Effector memory CD8-positive, alpha-beta T cell (primary cell): ENCODE measurements at regions not wholly inside any gene's neighbourhood (a gene's known extent, or its start where the extent isn't known, plus 50 kb on each side); places are given as distances from the start of the nearest gene placed in this dataset.

ENCODE experiments used
- ATAC-seq: fragments of 150-1000 bp; cut with Tn5 transposase; replicated peaks from 2 replicates; pipeline ENCODE4 v1.10.0; 2021; ENCODE audit warnings: mild to moderate bottlenecking, moderate library complexity
- DNase-seq, 3 experiments: peaks; one replicate each; pipeline ENCODE4 v3.0.0; 2021
- H3K27ac Mint-ChIP-seq, 2 donors: one replicate each; pipeline ENCODE4 v1.8.0; 2022; ENCODE audit warnings: mild to moderate bottlenecking in 2 of 2, mixed read lengths in 2 of 2, moderate library complexity in 2 of 2
- H3K27me3 Mint-ChIP-seq, 2 donors: one replicate each; pipeline ENCODE4 v1.8.0; 2022; ENCODE audit warnings: mixed read lengths in 2 of 2
- H3K36me3 Mint-ChIP-seq: one replicate; pipeline ENCODE4 v1.8.0; 2022; ENCODE audit warnings: mild to moderate bottlenecking, moderate library complexity, mixed read lengths; ENCODE audit not compliant: insufficient read depth
- H3K4me1 Mint-ChIP-seq, 2 donors: one replicate each; pipeline ENCODE4 v1.8.0; 2022; ENCODE audit warnings: low read depth in 2 of 2, mixed read lengths in 2 of 2
- H3K4me3 Mint-ChIP-seq, 2 donors: one replicate each; pipeline ENCODE4 v1.8.0; 2022; ENCODE audit warnings: mild to moderate bottlenecking in 2 of 2, mixed read lengths in 2 of 2, moderate library complexity in 2 of 2
- H3K9me3 Mint-ChIP-seq, 2 donors: one replicate each; pipeline ENCODE4 v1.8.0; 2022; ENCODE audit warnings: mixed read lengths in 2 of 2

GRCh38 chr16:51440131-51440889 is 289.2 kb upstream of the SALL1 start:
- Mint-ChIP-seq H3K4me1 (peaks cover 0 to 4% of the 10 kb centered on the region in 2 donors), H3K36me3 (peaks cover 2% of the 10 kb centered on the region), H3K9me3 (peaks cover 3 to 7% of the 10 kb centered on the region in 2 donors), H3K4me3 (no peak overlapping the region), H3K27ac (no peak overlapping the region), H3K27me3 (peaks cover 0 to 17% of the 10 kb centered on the region in 2 donors)
- DNase-seq (no peak), ATAC-seq (no peak)

DNA sequence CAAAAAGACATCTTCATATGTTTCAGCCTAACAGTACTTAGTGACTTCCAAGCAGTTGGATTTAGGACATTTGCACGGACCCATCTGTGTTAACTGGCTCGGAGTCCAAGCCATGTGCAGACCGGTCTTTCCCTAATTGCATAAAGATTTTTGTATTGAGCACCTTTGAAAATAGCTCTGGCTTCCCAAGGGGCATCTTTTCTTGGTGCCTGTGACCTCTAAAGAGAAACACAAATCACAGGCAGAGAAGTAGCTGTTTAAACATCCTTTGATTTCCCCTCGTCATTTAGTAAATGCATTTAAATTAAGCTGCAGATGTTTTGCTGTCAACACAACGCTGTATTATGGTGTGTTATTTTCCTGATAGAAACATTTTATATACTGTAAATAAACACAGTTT is 288.2 kb upstream of the SALL1 start:
- ATAC-seq (no peak), DNase-seq (no peak)
- Mint-ChIP-seq H3K36me3 (peaks cover 2% of the 10 kb centered on the region), H3K27ac (no peak overlapping the region), H3K27me3 (peaks cover 0 to 17% of the 10 kb centered on the region in 2 donors), H3K4me1 (peaks cover 0 to 4% of the 10 kb centered on the region in 2 donors), H3K4me3 (no peak overlapping the region), H3K9me3 (peaks cover 3 to 12% of the 10 kb centered on the region in 2 donors)

GRCh38 chr16:51436742-51437141 is 285.7 kb upstream of the SALL1 start:
- peaks cover 2% of the 10 kb centered on the region for H3K36me3 Mint-ChIP-seq
- no peak overlapping the region for H3K4me3 Mint-ChIP-seq
- H3K4me1 Mint-ChIP-seq, result peaks cover 0 to 4% of the 10 kb centered on the region in 2 donors
- no peak overlapping the region for H3K27ac Mint-ChIP-seq
- peaks cover 0 to 17% of the 10 kb centered on the region in 2 donors for H3K27me3 Mint-ChIP-seq
- no peak for DNase-seq
- peaks cover 3 to 13% of the 10 kb centered on the region in 2 donors for H3K9me3 Mint-ChIP-seq
- ATAC-seq, result no peak

GRCh38 chr16:51434567-51435198 is 283.6 kb upstream of the SALL1 start:
- ATAC-seq (no peak), DNase-seq (no peak)
- peaks cover 3 to 20% of the 10 kb centered on the region in 2 donors for H3K9me3 Mint-ChIP-seq
- no peak overlapping the region for H3K4me3 Mint-ChIP-seq
- H3K4me1 Mint-ChIP-seq, result no peaks in the 10 kb centered on the region
- H3K27me3 Mint-ChIP-seq, result peaks cover 0 to 6% of the 10 kb centered on the region in 2 donors
- H3K27ac Mint-ChIP-seq, result no peak overlapping the region
- H3K36me3 Mint-ChIP-seq, result no peaks in the 10 kb centered on the region

DNA sequence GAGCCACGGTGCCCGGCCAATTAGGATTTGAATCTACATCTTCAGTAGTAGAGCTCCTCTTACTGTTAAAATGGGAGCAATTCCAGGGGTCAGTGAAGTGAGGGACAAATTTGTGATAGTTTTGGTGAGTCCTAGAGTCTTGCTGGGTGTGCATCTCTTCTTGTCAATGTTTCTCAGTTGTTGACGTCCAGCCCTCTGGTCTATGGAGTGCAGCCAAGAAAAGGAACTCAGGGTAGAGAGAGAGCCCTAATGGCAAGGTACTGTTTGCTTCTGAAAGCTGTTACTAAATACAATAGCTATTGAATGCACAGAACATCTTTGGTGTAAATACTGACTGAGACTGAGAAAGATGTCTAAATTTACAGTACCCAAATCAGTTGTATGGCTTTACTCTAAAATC is 282.5 kb upstream of the SALL1 start:
- H3K4me3 Mint-ChIP-seq, result no peak overlapping the region
- no peaks in the 10 kb centered on the region for H3K4me1 Mint-ChIP-seq
- H3K36me3 Mint-ChIP-seq, result no peaks in the 10 kb centered on the region
- H3K27ac Mint-ChIP-seq, result no peak overlapping the region
- ATAC-seq, result no peak
- peaks cover 0 to under 1% of the 10 kb centered on the region in 2 donors for H3K27me3 Mint-ChIP-seq
- DNase-seq, result no peak
- H3K9me3 Mint-ChIP-seq, result peaks cover 6 to 20% of the 10 kb centered on the region in 2 donors

DNA sequence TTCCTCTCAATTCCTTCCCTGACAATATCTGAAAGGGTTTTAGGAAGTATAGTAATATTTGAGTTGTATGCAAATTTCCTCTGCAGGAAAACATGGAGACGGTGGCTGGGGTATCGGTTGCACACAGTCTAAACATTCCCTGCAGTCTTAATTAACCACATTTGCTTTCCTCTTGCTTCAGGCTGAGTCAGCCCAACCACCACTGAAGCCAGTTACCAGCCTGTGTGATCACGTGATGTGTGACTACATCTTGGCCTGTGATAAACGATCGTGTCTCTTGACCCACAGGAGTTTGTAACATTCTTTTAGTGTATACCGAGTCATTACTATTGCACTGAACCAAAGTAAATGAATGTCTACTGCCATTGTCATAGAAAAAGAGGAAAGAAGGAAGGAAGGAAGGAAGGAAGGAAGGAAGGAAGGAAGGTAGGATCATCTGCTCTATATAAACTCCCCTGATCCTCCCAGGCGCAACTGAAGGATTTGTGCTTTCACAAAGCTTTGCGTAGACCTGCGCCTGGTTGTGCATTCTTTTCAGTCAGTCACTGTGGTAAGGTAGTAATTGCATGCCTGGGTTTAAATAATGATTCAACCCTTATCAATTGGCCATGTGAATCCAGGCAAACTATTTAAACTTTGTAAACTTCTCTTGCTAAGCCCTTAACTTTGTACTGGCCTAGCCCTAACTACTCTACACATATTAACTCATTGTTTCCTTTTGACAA is 280.6 kb upstream of the SALL1 start:
- peaks cover 8 to 20% of the 10 kb centered on the region in 2 donors for H3K9me3 Mint-ChIP-seq
- H3K4me1 Mint-ChIP-seq, result no peaks in the 10 kb centered on the region
- DNase-seq, result no peak
- H3K27me3 Mint-ChIP-seq, result no peaks in the 10 kb centered on the region
- H3K27ac Mint-ChIP-seq, result no peak overlapping the region
- H3K36me3 Mint-ChIP-seq, result no peaks in the 10 kb centered on the region
- no peak overlapping the region for H3K4me3 Mint-ChIP-seq
- no peak for ATAC-seq

DNA sequence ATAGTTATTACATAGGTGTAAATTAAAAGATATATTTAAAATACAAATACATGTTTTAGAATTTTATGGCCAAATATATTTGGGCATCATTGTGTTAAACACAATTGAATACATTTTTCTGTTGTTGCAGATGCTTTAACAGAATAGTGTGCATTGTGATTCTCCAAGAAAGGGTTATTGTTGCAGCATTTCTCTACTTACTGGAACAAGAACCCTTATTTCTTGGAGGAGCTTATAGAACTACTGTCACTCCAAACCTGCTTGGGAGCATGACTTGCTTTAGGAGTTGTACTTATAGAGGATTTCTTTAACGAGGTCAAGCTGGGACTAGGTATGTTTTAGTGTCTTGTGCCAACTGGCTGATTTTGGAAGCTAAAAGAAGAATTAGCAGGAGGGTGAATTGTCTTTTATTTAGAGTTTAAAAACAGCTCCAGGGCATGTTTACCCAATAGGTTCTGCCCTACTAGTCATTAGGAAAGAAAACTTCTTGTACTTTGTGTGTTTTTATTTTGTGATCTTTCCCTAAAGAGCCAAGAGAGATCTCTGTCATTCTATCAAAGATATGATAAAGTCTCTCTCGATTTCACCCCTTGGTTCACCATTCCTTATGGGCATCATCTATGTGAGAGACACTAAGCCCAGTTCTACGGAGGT is 279.8 kb upstream of the SALL1 start:
- DNase-seq (no peak), ATAC-seq (no peak)
- H3K27ac Mint-ChIP-seq, result no peak overlapping the region
- peaks cover 9 to 20% of the 10 kb centered on the region in 2 donors for H3K9me3 Mint-ChIP-seq
- H3K27me3 Mint-ChIP-seq, result no peaks in the 10 kb centered on the region
- H3K4me1 Mint-ChIP-seq, result no peaks in the 10 kb centered on the region
- H3K4me3 Mint-ChIP-seq, result no peak overlapping the region
- H3K36me3 Mint-ChIP-seq, result no peaks in the 10 kb centered on the region

DNA sequence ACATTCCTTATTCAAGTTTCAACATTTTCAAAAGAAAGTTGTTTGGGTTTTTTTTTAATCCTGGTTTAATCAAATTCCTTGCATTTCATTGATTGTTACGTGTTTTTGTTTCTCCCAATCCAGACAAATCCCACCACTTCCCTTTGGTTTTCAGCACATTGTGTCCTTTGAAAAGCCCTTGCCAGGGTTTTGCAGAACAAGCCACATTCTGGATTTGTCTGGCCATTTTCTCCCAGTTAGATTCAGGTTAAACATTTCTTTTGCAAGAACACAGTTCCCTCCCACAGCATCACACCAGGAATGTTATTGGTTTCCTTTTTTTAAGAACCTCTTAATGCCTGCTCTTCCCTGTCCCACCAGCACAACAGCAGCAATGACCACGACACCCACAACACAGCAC is 278.0 kb upstream of the SALL1 start:
- H3K27ac Mint-ChIP-seq, result no peak overlapping the region
- H3K4me1 Mint-ChIP-seq, result no peaks in the 10 kb centered on the region
- DNase-seq (no peak), ATAC-seq (no peak)
- H3K9me3 Mint-ChIP-seq, result peaks cover 9 to 11% of the 10 kb centered on the region in 2 donors
- no peaks in the 10 kb centered on the region for H3K36me3 Mint-ChIP-seq
- no peak overlapping the region for H3K4me3 Mint-ChIP-seq
- H3K27me3 Mint-ChIP-seq, result no peaks in the 10 kb centered on the region

DNA sequence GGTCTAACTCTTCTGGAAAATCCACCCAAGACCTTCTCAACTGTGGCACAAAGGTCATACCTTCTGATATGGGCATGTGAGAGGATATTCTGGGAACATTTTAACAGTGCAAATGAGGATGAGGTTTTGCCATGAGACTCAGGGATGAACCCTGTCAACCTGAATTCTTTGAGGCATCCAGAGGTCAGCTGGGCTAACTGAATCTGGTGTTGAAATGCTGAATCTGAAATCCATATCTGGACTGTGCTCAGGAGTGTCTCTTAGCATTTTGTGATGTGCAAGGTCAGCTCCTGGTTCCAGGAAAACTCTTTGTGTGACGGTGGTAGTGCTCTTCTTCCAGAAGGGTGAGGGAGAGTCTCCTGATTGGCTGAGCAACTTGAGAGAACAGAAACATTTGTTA is 276.0 kb upstream of the SALL1 start:
- no peaks in the 10 kb centered on the region for H3K27me3 Mint-ChIP-seq
- peaks cover 15 to 19% of the 10 kb centered on the region in 2 donors for H3K9me3 Mint-ChIP-seq
- H3K36me3 Mint-ChIP-seq, result no peaks in the 10 kb centered on the region
- no peak overlapping the region for H3K27ac Mint-ChIP-seq
- no peak for ATAC-seq
- H3K4me1 Mint-ChIP-seq, result no peaks in the 10 kb centered on the region
- DNase-seq, result no peak
- no peak overlapping the region for H3K4me3 Mint-ChIP-seq

DNA sequence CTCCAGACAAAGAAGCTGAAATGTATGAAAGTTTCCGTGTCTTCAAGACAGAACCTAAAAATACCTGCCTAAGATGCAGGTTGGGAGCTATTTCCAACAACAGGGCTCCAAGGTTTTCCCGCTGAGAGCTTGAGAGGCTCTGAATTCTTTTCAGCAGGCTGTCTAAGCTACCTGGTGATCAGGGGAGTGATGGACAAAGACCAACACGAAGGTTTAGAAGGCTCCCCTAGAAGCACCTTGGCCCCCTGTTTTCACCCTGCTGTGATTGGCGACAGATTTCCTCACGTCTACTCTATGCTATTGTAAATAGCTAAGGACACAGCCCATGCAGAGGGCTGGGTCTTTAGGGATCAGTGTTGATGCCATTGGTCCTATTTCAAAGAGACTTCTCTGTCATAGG is 275.2 kb upstream of the SALL1 start:
- Mint-ChIP-seq H3K4me1 (no peaks in the 10 kb centered on the region), H3K4me3 (no peak overlapping the region), H3K27me3 (no peaks in the 10 kb centered on the region), H3K27ac (no peak overlapping the region), H3K36me3 (no peaks in the 10 kb centered on the region), H3K9me3 (peaks cover 11 to 15% of the 10 kb centered on the region in 2 donors)
- ATAC-seq (no peak), DNase-seq (no peak)

DNA sequence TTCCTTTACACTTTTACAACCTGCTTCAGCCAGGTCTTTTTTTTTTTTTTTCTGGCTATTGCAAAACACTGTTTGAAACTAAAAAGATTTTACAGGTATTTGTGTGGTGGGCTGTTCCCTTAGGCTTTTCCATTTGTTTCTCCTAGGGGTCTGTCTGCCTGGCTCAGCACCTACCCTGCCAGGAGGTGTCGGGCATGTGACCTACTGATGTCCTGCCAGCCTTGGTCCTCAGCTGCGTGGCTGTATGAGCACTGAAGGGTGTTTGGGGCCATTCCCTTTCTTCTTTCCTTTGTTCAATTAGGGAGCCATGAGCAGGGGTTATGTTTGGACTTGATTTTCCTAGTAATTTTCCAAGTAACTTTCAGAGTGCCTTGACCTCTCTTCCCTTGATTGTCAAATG is 269.2 kb upstream of the SALL1 start:
- no peaks in the 10 kb centered on the region for H3K27me3 Mint-ChIP-seq

GRCh38 chr16:51419768-51420167 is 268.7 kb upstream of the SALL1 start:
- DNase-seq (no peak), ATAC-seq (no peak)
- Mint-ChIP-seq H3K9me3 (peaks cover 6 to 9% of the 10 kb centered on the region in 2 donors), H3K36me3 (no peaks in the 10 kb centered on the region), H3K27ac (no peak overlapping the region), H3K27me3 (no peaks in the 10 kb centered on the region), H3K4me3 (no peak overlapping the region), H3K4me1 (no peaks in the 10 kb centered on the region)

More for the DNA sequence above, 269.2 kb upstream of the SALL1 start:
- ATAC-seq (no peak), DNase-seq (no peak)
- Mint-ChIP-seq H3K4me1 (no peaks in the 10 kb centered on the region), H3K4me3 (no peak overlapping the region), H3K36me3 (no peaks in the 10 kb centered on the region), H3K27ac (no peak overlapping the region), H3K9me3 (peaks cover 6 to 9% of the 10 kb centered on the region in 2 donors)

DNA sequence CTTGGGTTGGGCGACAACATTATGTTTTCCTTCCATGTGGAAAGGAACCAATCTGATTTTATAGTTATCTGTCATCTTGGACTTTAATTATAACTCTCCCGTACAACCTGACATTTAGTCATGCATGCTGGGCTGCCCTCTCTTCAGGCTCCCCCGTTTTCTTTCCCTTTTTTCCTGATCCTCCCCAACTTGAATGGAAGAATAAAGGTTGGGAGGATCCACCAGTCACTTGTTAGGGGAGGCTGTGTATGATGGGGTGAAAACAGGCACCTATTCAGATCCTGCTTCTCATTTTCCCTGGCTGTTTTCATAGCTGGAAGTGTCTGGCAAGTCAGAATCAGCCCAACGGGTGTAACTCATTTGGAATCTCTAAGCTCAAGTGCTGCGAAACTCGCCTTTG is 267.2 kb upstream of the SALL1 start:
- no peaks in the 10 kb centered on the region for H3K36me3 Mint-ChIP-seq
- ATAC-seq (no peak), DNase-seq (no peak)
- H3K27ac Mint-ChIP-seq, result no peak overlapping the region
- H3K4me3 Mint-ChIP-seq, result no peak overlapping the region
- H3K27me3 Mint-ChIP-seq, result no peaks in the 10 kb centered on the region
- peaks cover 6 to 9% of the 10 kb centered on the region in 2 donors for H3K9me3 Mint-ChIP-seq
- H3K4me1 Mint-ChIP-seq, result no peaks in the 10 kb centered on the region
